ENCODE measurements at regions not wholly inside any gene's neighbourhood (a gene's known extent, or its start where the extent isn't known, plus 50 kb on each side); places are given as distances from the start of the nearest gene placed in this dataset.

DNA sequence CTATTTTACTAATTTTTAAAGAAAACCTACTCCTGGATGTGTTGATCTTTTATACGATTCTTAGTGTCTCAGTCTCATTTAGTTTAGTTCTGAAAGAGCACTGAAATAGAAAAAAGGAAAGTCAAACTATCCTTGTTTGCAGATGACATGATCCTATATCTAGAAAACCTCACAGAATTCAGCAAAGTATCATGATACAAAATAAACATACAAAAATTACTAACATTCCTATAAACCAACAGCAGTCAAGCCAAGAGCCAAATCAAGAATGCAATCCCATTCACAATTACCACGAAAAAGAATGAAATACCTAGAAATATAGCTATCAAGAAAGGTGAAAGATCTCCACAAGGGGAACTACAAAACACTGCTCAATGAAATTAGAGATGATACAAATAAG, 225.8 kb upstream of the CDH18 start:
- TF ChIP-seq, protein P1, sequence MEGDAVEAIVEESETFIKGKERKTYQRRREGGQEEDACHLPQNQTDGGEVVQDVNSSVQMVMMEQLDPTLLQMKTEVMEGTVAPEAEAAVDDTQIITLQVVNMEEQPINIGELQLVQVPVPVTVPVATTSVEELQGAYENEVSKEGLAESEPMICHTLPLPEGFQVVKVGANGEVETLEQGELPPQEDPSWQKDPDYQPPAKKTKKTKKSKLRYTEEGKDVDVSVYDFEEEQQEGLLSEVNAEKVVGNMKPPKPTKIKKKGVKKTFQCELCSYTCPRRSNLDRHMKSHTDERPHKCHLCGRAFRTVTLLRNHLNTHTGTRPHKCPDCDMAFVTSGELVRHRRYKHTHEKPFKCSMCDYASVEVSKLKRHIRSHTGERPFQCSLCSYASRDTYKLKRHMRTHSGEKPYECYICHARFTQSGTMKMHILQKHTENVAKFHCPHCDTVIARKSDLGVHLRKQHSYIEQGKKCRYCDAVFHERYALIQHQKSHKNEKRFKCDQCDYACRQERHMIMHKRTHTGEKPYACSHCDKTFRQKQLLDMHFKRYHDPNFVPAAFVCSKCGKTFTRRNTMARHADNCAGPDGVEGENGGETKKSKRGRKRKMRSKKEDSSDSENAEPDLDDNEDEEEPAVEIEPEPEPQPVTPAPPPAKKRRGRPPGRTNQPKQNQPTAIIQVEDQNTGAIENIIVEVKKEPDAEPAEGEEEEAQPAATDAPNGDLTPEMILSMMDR (IDR thresholded peaks at IDR 0.05) = no peak
- no peak for TF ChIP-seq EP300 (IDR thresholded peaks at IDR 0.05)
- no peak for TF ChIP-seq POLR2A (IDR thresholded peaks at IDR 0.05)
